Stimulated activated CD4-positive, alpha-beta T cell treated with anti-CD3 and anti-CD28 coated beads, Interleukin-4, amount 100 ng/mL, for 4 hours (primary cell): ENCODE measurements at regions not wholly inside any gene's neighbourhood (a gene's known extent, or its start where the extent isn't known, plus 50 kb on each side); places are given as distances from the start of the nearest gene placed in this dataset.
"Not testable (repeated sequence)": the region's sequence is repeated elsewhere in the genome, so short reads cannot be mapped to it uniquely, and the experiment has no call there.

ENCODE experiments used
- DNase-seq, 2 experiments: peaks; one replicate each; pipeline ENCODE4 v3.0.0-alpha.2; 2020

DNA sequence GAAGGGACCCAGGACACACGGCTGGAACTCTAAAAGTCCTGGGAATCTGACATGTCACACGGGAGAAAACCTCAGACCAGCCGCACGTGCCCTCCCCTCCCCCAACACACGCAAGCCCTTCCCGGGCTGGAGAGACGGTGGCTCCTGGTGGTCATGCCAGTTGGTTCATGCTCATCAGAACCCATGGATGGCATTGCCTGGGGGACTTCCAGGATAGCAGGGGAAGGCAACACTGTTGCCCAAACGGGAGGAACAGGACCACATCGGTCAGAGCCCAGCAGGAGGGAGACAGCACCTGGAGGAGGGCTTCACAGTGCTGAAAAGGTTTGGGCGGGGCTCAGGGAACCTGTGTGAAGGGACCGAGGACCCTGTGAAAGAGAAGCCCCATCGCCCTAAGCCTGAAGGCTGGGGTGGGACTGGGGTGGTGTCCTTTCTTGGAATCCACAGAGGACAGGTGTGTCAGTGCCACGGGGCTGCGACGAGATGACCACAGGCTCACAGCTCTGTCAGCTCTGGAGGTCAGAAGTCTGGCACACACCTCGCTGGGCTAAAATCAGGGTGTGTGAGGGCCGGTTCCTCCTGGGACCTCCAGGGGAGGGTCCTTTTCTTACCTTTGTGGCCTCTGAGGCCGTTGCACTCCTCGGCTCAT, 151.7 kb upstream of the ZNF469 start:
- DNase-seq = not testable (repeated sequence)

DNA sequence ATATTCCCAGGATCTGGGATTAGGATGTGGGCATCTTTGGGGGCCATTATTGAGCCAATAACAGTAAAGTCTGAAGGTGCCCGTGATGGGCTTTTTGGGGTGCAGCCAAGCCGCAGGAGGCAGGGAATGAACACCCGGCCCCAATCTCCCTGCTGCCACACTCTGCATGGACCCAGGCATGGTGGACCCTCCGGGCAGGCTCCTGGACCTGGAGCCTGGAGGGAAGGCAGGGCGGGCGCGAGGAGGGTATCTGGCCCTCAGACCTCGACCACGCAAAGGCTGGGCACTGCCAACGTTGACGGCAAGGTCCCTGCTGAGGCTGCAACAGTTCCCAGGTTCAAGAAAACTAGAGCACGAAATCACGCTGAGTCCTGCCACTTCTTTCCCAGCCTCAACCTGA, 150.9 kb upstream of the ZNF469 start:
- DNase-seq = not testable (repeated sequence)

DNA sequence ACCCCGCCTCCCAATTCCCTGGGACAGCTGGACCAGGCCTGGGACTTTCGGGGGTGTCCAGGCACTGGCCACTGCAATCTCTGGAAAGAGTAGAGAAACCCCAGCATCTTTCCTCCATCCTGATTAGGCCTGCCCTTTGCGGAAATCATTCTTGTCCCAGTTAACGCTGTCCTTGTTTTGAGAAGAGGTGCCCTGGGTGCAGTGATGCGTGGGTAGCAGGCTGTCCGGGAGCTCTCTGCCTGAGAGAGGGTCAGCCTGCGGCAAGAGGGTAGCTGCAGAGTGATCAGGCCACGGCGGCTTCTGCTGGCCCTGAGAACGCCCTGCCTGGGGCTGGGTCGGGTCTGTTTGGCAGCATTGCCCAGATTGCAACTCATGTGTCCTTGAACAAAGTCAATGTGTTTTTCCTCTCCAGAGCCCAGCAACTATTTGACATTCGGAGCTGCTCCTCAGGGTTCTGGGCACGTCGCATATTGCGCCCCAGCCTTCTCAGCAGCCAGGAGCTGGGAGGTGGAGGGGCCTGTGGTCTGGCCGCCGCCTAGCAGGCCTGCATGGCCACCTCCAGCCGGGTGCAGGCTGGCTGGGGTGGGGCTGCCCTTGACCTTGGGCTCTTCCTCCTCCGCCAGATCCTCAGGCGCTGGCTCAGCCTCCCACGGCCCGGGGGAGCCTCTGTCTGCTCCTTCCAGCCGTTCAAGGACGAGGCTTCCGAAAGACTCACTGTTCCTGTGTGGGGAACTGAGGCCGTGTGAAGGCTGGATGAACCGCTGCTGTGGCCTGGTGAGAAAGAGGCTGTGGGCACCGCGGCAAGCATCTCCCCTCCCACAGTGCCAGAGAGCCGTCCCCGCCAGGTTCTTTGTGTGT, 150.1 kb upstream of the ZNF469 start:
- not testable (repeated sequence) for DNase-seq

GRCh38 chr16:88233621-88234420, 148.9 kb upstream of the ZNF469 start:
- DNase-seq = not testable (repeated sequence)

- DNase-seq = not testable (repeated sequence)
These were observed 148.1 kb upstream of the ZNF469 start for GRCh38 chr16:88234421-88235271.

- DNase-seq = not testable (repeated sequence)
These were observed 147.1 kb upstream of the ZNF469 start for GRCh38 chr16:88235691-88236090.

DNA sequence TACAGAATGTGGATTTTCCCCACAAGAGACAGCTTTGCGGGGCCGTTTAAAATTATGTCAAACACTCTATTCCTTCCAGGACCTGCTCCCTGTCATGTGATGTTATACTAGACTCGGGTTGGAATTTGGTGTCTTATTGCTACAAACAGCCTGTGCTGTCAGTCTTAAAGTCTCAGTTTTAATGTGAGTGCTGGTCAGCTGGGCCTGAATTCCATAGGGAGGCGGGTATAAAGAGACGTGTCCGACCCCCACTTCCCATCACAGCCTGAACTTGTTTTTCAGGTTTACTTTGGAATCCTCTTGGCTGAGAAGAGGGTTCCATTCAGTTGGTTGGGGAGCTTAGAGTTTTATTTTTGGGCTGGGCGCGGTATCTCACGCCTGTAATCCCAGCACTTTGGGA, 146.5 kb upstream of the ZNF469 start:
- not testable (repeated sequence) for DNase-seq

- DNase-seq = not testable (repeated sequence)
These were observed 145.4 kb upstream of the ZNF469 start for GRCh38 chr16:88237314-88237713.

- DNase-seq = not testable (repeated sequence)
These were observed 144.9 kb upstream of the ZNF469 start for GRCh38 chr16:88237761-88238415.

DNA sequence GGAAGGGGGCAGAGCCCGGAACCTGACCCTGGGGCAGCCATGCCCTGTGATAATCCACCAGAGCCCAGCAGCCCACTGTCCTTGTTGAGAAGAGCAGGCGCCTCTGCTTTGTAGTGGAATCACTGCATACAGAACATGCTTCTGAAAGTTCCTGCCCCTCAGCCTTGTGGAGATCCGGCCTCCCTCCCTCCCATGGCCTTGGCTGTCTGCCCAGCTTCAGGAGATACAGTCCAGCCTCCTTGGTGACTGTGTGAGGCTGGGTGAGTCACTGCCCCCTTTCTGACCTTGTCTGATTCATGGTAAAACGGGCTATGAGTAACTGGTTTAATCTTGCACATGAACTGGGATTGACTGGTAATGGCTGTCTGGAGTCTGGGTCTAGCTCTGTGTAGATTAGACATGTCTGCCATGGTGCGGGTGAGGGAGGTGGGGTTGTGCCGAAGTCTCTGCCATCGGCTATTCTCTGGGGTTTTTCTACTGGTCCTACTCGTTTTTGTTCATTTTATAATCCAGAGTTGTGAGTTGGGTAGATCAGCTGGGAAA, 144.0 kb upstream of the ZNF469 start:
- peak; percentile 3 to 8 for DNase-seq

DNA sequence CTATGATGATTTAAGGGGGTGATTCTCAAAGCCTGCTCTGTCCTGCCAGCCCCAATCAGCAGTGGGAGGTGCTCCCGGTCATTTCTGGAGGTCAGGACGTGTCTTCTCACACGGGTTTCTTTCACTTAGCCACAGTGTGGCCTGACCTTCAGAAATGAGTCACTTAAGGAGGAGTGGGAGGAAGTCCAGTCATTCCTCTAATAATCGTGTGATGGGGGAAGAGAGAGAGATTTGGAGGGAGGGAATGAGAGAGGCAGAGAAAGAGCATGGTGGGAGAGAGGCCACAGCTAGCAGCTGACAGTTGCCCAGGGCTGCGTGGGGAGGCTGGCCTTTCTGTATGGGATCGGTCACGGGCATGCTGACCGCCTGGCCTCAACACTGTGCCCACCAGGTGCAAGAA, 142.6 kb upstream of the ZNF469 start:
- DNase-seq = not testable (repeated sequence)

GRCh38 chr16:88240776-88241175, 142.0 kb upstream of the ZNF469 start:
- not testable (repeated sequence) for DNase-seq

- not testable (repeated sequence) for DNase-seq
These were observed 141.1 kb upstream of the ZNF469 start for GRCh38 chr16:88241404-88242311.

DNA sequence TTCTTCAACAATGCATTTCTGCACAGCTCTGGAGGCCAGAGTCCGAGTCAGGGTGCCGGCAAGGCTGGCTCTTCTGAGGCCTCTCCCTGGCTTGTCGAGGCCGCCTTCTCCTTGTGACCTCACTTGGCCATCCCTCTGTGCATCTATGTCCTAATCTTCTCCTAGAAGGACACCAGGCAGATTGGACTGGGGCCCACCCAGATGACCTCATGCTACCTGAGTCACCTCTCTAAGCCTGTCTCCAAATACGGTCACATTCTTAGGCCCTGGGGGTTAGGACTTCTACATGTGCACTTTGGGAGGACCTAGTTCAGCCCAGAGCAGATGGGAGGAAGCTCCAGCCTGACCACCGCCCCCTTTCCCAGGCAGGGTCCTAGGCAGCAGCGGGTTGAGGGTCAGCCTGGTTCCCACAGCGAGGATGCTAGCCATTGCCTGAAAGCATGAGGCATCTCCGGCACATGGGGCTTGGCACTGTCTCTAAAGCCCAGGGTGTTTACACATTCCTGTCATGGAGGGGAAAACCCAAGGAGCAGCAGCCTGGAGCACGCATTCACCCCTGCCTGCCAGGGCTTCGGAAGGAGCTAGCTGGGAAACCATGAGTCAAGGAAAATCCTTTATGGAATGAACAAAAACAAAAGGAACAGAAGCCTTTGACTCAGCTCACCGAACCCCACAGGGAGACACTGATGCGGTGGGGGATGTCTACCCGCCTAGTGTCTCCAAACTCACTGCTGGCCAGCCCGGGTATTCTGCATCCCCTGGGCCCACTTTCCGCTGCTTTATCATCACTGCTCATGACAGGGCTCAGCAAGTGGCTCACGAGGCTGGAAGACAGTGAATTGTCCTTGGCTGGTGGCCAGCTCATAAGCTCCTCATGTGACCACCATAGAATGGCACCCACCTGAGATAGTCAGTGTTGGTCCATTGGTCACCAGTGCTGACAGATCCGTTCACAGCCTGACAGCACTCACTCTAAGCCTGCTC, 140.2 kb upstream of the ZNF469 start:
- not testable (repeated sequence) for DNase-seq

- DNase-seq = not testable (repeated sequence)
These were observed 138.8 kb upstream of the ZNF469 start for GRCh38 chr16:88243921-88244320.

GRCh38 chr16:88245241-88246081, 137.3 kb upstream of the ZNF469 start:
- DNase-seq = not testable (repeated sequence)

DNA sequence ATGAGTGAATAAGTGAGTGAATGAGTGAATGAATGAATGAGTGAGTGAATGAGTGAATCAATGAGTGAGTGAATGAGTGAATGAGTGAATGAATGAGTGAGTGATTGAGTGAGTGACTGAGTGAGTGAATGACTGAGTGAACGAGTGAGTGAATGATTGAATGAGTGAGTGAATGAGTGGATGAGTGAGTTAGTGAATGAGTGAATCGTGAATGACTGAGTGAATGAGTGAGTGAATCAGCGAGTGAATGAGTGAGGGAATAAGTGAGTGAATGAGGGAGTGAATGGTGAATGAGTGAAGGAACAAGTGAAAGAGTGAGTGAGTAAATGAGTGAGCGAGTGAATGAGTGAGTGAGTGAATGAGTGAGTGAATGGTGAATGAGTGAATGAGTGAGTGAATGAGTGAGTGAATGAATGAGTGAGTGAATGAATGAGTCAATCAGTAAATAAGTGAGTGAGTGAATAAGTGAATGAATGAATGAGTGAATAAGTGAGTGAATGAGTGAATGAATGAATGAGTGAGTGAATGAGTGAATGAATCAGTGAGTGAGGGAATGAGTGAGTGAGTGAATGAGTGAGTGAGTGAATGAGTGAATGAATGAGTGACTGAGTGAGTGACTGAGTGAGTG, 135.7 kb upstream of the ZNF469 start:
- not testable (repeated sequence) for DNase-seq

DNA sequence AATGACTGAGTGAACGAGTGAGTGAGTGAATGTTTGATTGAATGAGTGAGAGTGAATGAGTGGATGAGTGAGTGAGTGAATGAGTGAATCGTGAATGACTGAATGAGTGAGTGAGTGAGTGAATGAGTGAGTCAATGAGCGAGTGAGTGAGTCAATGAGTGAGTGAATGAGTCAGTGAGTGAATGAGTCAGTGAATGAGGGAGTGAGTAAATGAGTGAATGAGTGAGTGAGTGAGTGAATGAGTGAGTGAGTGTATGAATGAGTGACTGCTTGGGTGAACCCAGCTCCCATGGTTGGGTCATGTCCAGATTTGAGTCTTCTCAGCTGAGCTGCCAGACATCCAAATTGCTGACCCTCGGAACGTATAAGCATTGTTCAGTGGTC, 135.2 kb upstream of the ZNF469 start:
- DNase-seq = not testable (repeated sequence)
